Thymus (tissue), 11 donors: ENCODE measurements at regions not wholly inside any gene's neighbourhood (a gene's known extent, or its start where the extent isn't known, plus 50 kb on each side); places are given as distances from the start of the nearest gene placed in this dataset.
"Not testable (repeated sequence)": the region's sequence is repeated elsewhere in the genome, so short reads cannot be mapped to it uniquely, and the experiment has no call there.

ENCODE experiments used
- DNase-seq, 9 donors: peaks; one replicate each; pipeline ENCODE4 v3.0.0-alpha.2; 2013; ENCODE audit warnings: low spot score in 9 of 9, low read depth in 6 of 9, missing footprints in 1 of 9
- H3K27ac ChIP-seq, 2 donors: one replicate each; pipeline ENCODE4 v1.5.1; 2013; ENCODE audit warnings: control low read depth in 1 of 2, low read depth in 1 of 2, low read length in 1 of 2, mild to moderate bottlenecking in 1 of 2, moderate library complexity in 1 of 2
- H3K27me3 ChIP-seq, 2 donors: one replicate each; pipeline ENCODE4 v1.5.1; 2013; ENCODE audit warnings: low read length in 1 of 2; ENCODE audit not compliant: control insufficient read depth in 2 of 2, insufficient read depth in 1 of 2
- H3K36me3 ChIP-seq, 2 donors: one replicate each; pipeline ENCODE4 v1.5.1; 2013; ENCODE audit warnings: low read length in 1 of 2, mild to moderate bottlenecking in 1 of 2, moderate library complexity in 1 of 2; ENCODE audit not compliant: control insufficient read depth in 2 of 2, insufficient read depth in 2 of 2
- H3K4me1 ChIP-seq, 2 donors: one replicate each; pipeline ENCODE4 v1.5.1; 2013; ENCODE audit warnings: low read length in 2 of 2; ENCODE audit not compliant: control insufficient read depth in 2 of 2, insufficient read depth in 2 of 2
- H3K4me3 ChIP-seq, 2 donors: one replicate each; pipeline ENCODE4 v1.5.1; 2013; ENCODE audit warnings: low read length in 2 of 2, control low read depth in 1 of 2, mild to moderate bottlenecking in 1 of 2
- H3K9me3 ChIP-seq, 2 donors: one replicate each; pipeline ENCODE4 v1.5.1; 2013; ENCODE audit warnings: low read length in 1 of 2, mild to moderate bottlenecking in 1 of 2; ENCODE audit not compliant: control insufficient read depth in 2 of 2, insufficient read depth in 1 of 2
- WGBS: extraction: QIAGEN DNeasy Blood & Tissue Kit; methylation state at CpG from one replicate; pipeline ENCODE4 v1.1.7; 2013; 5-methylcytosine and 5-hydroxymethylcytosine counted together
- donor health status: healthy.

GRCh38 chr10:28445516-28445915 is 87.4 kb upstream of the WAC start:
- Histone ChIP-seq H3K4me1 (no peaks in the 10 kb centered on the region), H3K36me3 (no peaks in the 10 kb centered on the region), H3K9me3 (no peaks in the 10 kb centered on the region), H3K4me3 (no peak overlapping the region), H3K27me3 (no peaks in the 10 kb centered on the region), H3K27ac (no peak overlapping the region)
- WGBS: 93% methylated on average over 6 of the region's 6 CpGs
- no peak for DNase-seq

DNA sequence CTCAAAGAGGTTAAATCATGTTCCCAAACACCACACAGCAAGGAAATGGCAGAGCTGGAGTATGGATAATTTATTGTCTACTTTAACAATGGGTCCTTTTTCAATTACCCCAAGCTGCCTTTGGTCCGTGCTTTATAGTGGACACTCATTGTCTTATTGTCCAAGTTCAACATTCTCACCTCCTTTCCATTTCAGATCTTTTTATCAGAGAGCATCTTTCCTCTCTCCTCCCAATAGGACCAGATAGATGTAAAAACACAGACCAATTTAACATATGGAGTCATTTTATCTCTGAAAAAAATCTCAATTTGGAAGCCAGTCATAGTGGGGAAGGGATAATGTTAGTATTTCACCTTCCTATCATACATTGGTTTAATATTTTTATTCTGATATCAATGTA is 83.5 kb upstream of the WAC start:
- DNase-seq: no peak
- WGBS: 98% methylated on average over 1 of the region's 1 CpG

GRCh38 chr10:28449926-28450325 is 83.0 kb upstream of the WAC start:
- Histone ChIP-seq H3K27ac (no peak overlapping the region), H3K36me3 (no peaks in the 10 kb centered on the region), H3K4me1 (no peaks in the 10 kb centered on the region), H3K27me3 (no peaks in the 10 kb centered on the region), H3K4me3 (no peak overlapping the region), H3K9me3 (no peaks in the 10 kb centered on the region)
- DNase-seq: no peak
- 93% methylated on average over 1 of the region's 1 CpG for WGBS

More for the DNA sequence above, 83.5 kb upstream of the WAC start:
- no peak overlapping the region for H3K27ac ChIP-seq
- no peaks in the 10 kb centered on the region for H3K4me1 ChIP-seq
- no peaks in the 10 kb centered on the region for H3K27me3 ChIP-seq
- no peaks in the 10 kb centered on the region for H3K9me3 ChIP-seq
- H3K4me3 ChIP-seq: no peak overlapping the region
- H3K36me3 ChIP-seq: no peaks in the 10 kb centered on the region

DNA sequence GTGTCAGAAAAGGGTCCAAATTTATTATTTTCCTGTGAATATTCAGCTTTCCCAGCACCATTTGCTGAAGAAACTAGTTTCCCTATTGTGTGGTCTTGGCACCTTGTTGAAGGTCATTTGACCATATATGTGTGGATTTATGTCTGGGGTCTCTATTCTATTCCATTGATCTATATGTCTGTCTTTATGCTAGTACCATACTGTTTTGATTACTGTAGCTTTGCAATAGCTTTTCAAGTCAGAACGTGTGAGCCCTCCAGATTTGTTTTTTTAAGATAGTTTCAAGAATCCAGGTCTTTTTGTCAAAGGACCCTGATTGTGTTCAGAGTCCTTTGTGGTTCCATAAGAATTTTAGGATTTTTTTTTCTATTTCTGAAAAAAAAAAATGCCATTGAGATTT is 79.0 kb upstream of the WAC start:
- Histone ChIP-seq H3K9me3 (no peaks in the 10 kb centered on the region), H3K27ac (no peak overlapping the region), H3K4me1 (no peaks in the 10 kb centered on the region), H3K36me3 (no peaks in the 10 kb centered on the region), H3K27me3 (no peaks in the 10 kb centered on the region), H3K4me3 (no peak overlapping the region)
- DNase-seq: no peak
- WGBS: 94% methylated on average over 1 of the region's 1 CpG

GRCh38 chr10:28457110-28457509 is 75.8 kb upstream of the WAC start:
- 70% methylated on average over 2 of the region's 2 CpGs for WGBS
- no peaks in the 10 kb centered on the region for H3K27me3 ChIP-seq
- H3K27ac ChIP-seq: no peak overlapping the region

GRCh38 chr10:28457873-28458272 is 75.0 kb upstream of the WAC start:
- not testable (repeated sequence) for DNase-seq, H3K27ac ChIP-seq, H3K4me3 ChIP-seq, H3K27me3 ChIP-seq, H3K4me1 ChIP-seq, H3K9me3 ChIP-seq, H3K36me3 ChIP-seq
- 88% methylated on average over 4 of the region's 4 CpGs for WGBS

More at GRCh38 chr10:28457110-28457509, 75.8 kb upstream of the WAC start:
- no peak overlapping the region for H3K4me3 ChIP-seq
- no peaks in the 10 kb centered on the region for H3K4me1 ChIP-seq
- no peaks in the 10 kb centered on the region for H3K36me3 ChIP-seq
- H3K9me3 ChIP-seq: no peaks in the 10 kb centered on the region
- no peak for DNase-seq

DNA sequence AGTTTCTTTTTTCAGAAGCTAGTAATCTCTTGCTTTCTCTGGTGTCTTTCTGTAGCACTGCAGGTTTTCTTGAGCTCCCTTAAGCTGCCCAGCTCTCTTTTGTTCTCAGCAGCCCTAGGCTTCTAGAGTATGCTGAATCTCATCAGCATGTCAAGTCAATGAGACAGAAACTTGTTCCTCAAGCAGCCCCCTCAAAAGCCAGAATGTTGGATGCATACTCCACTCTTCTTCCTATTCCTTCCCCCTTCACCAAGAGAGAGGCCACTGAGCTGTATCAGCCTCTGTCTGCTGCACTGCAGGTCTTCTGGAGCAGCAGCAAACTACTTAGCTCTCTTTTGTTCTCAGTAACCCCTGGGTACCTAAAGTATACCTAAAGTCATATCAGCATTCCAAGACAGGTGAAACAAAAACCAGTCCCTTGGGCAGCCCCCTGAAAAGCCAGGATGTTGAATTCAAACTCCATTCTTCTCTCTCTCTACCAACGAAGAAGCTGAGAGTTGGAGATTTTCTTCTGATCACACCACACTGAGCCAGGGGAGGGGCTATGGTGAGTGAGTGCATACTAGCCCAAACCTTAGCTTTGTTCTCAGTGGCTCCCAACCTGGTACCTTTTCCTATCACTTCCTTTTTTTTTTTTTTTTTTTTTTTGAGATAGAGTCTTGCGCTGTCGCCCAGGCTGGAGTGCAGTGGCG is 73.3 kb upstream of the WAC start:
- no peak for DNase-seq
- WGBS: 96% methylated on average over 4 of the region's 4 CpGs
- H3K27ac ChIP-seq: no peak overlapping the region
- no peak overlapping the region for H3K4me3 ChIP-seq
- H3K27me3 ChIP-seq: no peaks in the 10 kb centered on the region
- H3K4me1 ChIP-seq: no peaks in the 10 kb centered on the region
- no peaks in the 10 kb centered on the region for H3K36me3 ChIP-seq
- no peaks in the 10 kb centered on the region for H3K9me3 ChIP-seq

- H3K27ac ChIP-seq: no peak overlapping the region
- 98% methylated on average over 2 of the region's 2 CpGs for WGBS
- DNase-seq: no peak
- H3K27me3 ChIP-seq: no peaks in the 10 kb centered on the region
- H3K4me3 ChIP-seq: no peak overlapping the region
- H3K4me1 ChIP-seq: no peaks in the 10 kb centered on the region
- H3K9me3 ChIP-seq: no peaks in the 10 kb centered on the region
- no peaks in the 10 kb centered on the region for H3K36me3 ChIP-seq
Measured at GRCh38 chr10:28463141-28463540, 69.8 kb upstream of the WAC start.

- H3K36me3 ChIP-seq: no peaks in the 10 kb centered on the region
- H3K4me1 ChIP-seq: no peaks in the 10 kb centered on the region
- H3K27ac ChIP-seq: no peak overlapping the region
- no peak for DNase-seq
- WGBS: 93% methylated on average over 9 of the region's 9 CpGs
- no peak overlapping the region for H3K4me3 ChIP-seq
- H3K27me3 ChIP-seq: no peaks in the 10 kb centered on the region
- H3K9me3 ChIP-seq: no peaks in the 10 kb centered on the region
Measured at GRCh38 chr10:28463676-28464395, 69.1 kb upstream of the WAC start.
